ENCODE measurements at regions not wholly inside any gene's neighbourhood (a gene's known extent, or its start where the extent isn't known, plus 50 kb on each side); places are given as distances from the start of the nearest gene placed in this dataset.

- Histone ChIP-seq H3K4me3 (ENCODE audit: low read length) (no peak overlapping the region), H3K9me3 (ENCODE audit: insufficient read depth, low read length) (no peaks in the 10 kb centered on the region), H3K27me3 (ENCODE audit: low read depth, low read length) (peaks cover 14% of the 10 kb centered on the region; the same call in 1 of the 2 replicates), H4K20me1 (ENCODE audit: insufficient read depth, low read length) (no peaks in the 10 kb centered on the region), H3K4me2 (ENCODE audit: low read length) (no peak overlapping the region), H3K9ac (ENCODE audit: low read length) (no peak overlapping the region), H2AFZ (ENCODE audit: low read depth, low read length) (no peak overlapping the region), H3K36me3 (replicated peaks; ENCODE audit: low read depth, low read length) (no peaks in the 10 kb centered on the region), H3K79me2 (ENCODE audit: low read length) (no peaks in the 10 kb centered on the region), H3K4me1 (ENCODE audit: low read length) (no peaks in the 10 kb centered on the region), H3K27ac (ENCODE audit: low read length) (no peak overlapping the region)
- TF ChIP-seq CTCF (IDR thresholded peaks at IDR 0.05; ENCODE audit: low read depth, low read length) (no peak), EZH2phosphoT487 (IDR thresholded peaks at IDR 0.05; ENCODE audit: low read depth) (no peak)
Measured at GRCh38 chr22:27452922-27453321, 348.6 kb downstream of the MN1 start.

- H3K9ac ChIP-seq (ENCODE audit: low read length) = no peak overlapping the region
- no peaks in the 10 kb centered on the region for H3K4me1 ChIP-seq (ENCODE audit: low read length)
- H3K27me3 ChIP-seq (ENCODE audit: low read depth, low read length) = peaks cover 12% of the 10 kb centered on the region; the same call in 1 of the 2 replicates
- no peaks in the 10 kb centered on the region for H3K9me3 ChIP-seq (ENCODE audit: insufficient read depth, low read length)
- no peaks in the 10 kb centered on the region for H3K36me3 ChIP-seq (replicated peaks; ENCODE audit: low read depth, low read length)
- H3K79me2 ChIP-seq (ENCODE audit: low read length) = no peaks in the 10 kb centered on the region
- no peak overlapping the region for H3K4me3 ChIP-seq (ENCODE audit: low read length)
- TF ChIP-seq CTCF (IDR thresholded peaks at IDR 0.05; ENCODE audit: low read depth, low read length) (no peak), EZH2phosphoT487 (IDR thresholded peaks at IDR 0.05; ENCODE audit: low read depth) (no peak)
- no peak overlapping the region for H3K4me2 ChIP-seq (ENCODE audit: low read length)
- H2AFZ ChIP-seq (ENCODE audit: low read depth, low read length) = no peak overlapping the region
- no peaks in the 10 kb centered on the region for H4K20me1 ChIP-seq (ENCODE audit: insufficient read depth, low read length)
- no peak overlapping the region for H3K27ac ChIP-seq (ENCODE audit: low read length)
Measured at GRCh38 chr22:27453725-27454124, 347.8 kb downstream of the MN1 start.

GRCh38 chr22:27454807-27455450 is 346.6 kb downstream of the MN1 start:
- H3K36me3 ChIP-seq (replicated peaks; ENCODE audit: low read depth, low read length) = no peaks in the 10 kb centered on the region
- peaks cover 22% of the 10 kb centered on the region for H3K27me3 ChIP-seq (ENCODE audit: low read depth, low read length)
- H4K20me1 ChIP-seq (ENCODE audit: insufficient read depth, low read length) = no peaks in the 10 kb centered on the region
- no peak overlapping the region for H3K27ac ChIP-seq (ENCODE audit: low read length)
- H3K4me2 ChIP-seq (ENCODE audit: low read length) = no peak overlapping the region
- H2AFZ ChIP-seq (ENCODE audit: low read depth, low read length) = no peak overlapping the region
- no peak overlapping the region for H3K9ac ChIP-seq (ENCODE audit: low read length)
- no peaks in the 10 kb centered on the region for H3K4me1 ChIP-seq (ENCODE audit: low read length)
- H3K79me2 ChIP-seq (ENCODE audit: low read length) = no peaks in the 10 kb centered on the region
- TF ChIP-seq EZH2phosphoT487 (IDR thresholded peaks at IDR 0.05; ENCODE audit: low read depth) (no peak), CTCF (IDR thresholded peaks at IDR 0.05; ENCODE audit: low read depth, low read length) (no peak)
- H3K9me3 ChIP-seq (ENCODE audit: insufficient read depth, low read length) = no peaks in the 10 kb centered on the region
- H3K4me3 ChIP-seq (ENCODE audit: low read length) = no peak overlapping the region

- Histone ChIP-seq H3K9ac (ENCODE audit: low read length) (no peak overlapping the region), H4K20me1 (ENCODE audit: insufficient read depth, low read length) (no peaks in the 10 kb centered on the region), H3K4me3 (ENCODE audit: low read length) (no peak overlapping the region), H3K4me2 (ENCODE audit: low read length) (no peak overlapping the region), H3K36me3 (replicated peaks; ENCODE audit: low read depth, low read length) (no peaks in the 10 kb centered on the region), H2AFZ (ENCODE audit: low read depth, low read length) (no peak overlapping the region), H3K27ac (ENCODE audit: low read length) (no peak overlapping the region), H3K27me3 (ENCODE audit: low read depth, low read length) (peaks cover 28% of the 10 kb centered on the region), H3K4me1 (ENCODE audit: low read length) (no peaks in the 10 kb centered on the region), H3K9me3 (ENCODE audit: insufficient read depth, low read length) (no peaks in the 10 kb centered on the region), H3K79me2 (ENCODE audit: low read length) (no peaks in the 10 kb centered on the region)
- TF ChIP-seq EZH2phosphoT487 (IDR thresholded peaks at IDR 0.05; ENCODE audit: low read depth) (no peak), CTCF (IDR thresholded peaks at IDR 0.05; ENCODE audit: low read depth, low read length) (no peak)
Measured at GRCh38 chr22:27455526-27455925, 346.0 kb downstream of the MN1 start.
